H1 (cell line): ENCODE measurements at regions not wholly inside any gene's neighbourhood (a gene's known extent, or its start where the extent isn't known, plus 50 kb on each side); places are given as distances from the start of the nearest gene placed in this dataset.

Source experiments
- CTCF ChIA-PET: fragments of 300-600 bp; sonication (Branson Sonifier 250); formaldehyde crosslinking; loops from one replicate; lab custom pipeline; 2021; ENCODE audit not compliant: partially characterized antibody; lab: Charles Lee
- POLR2A ChIA-PET: fragments of 300-600 bp; sonication (Branson Sonifier 250); formaldehyde crosslinking; loops from one replicate; lab custom pipeline; 2021; ENCODE audit warnings: inconsistent platforms; ENCODE audit not compliant: partially characterized antibody; lab: Charles Lee
- DNase-seq, 2 experiments: peaks; one replicate each; pipeline versions ENCODE4 v3.0.0 to v3.0.0-alpha.2; 2010 to 2022; ENCODE audit warnings: low spot score in 2 of 2, low read depth in 1 of 2, mixed read lengths in 1 of 2
- FAIRE-seq: peaks from 2 replicates; lab custom pipeline; 2011; peaks lifted over from hg19 to GRCh38; lab: Jason Lieb, UNC
- H2AFZ ChIP-seq: 2 replicates; pipeline ENCODE4 v1.8.1; 2012; ENCODE audit warnings: low read length, inconsistent platforms
- H2AK5ac ChIP-seq: 2 replicates; pipeline ENCODE4 v1.6.1; 2013; ENCODE audit warnings: low read depth, low read length
- H2BK120ac ChIP-seq: replicated peaks from 2 replicates; pipeline ENCODE3; 2013; ENCODE audit warnings: low read depth, low read length, inconsistent platforms
- H2BK12ac ChIP-seq: 2 replicates; pipeline ENCODE4 v1.6.1; 2013; ENCODE audit warnings: low read depth, low read length
- H2BK15ac ChIP-seq: 2 replicates; pipeline ENCODE4 v1.6.1; 2013; ENCODE audit warnings: low read length
- H2BK20ac ChIP-seq: 2 replicates; pipeline ENCODE4 v1.6.1; 2013; ENCODE audit warnings: low read length
- H2BK5ac ChIP-seq: 2 replicates; pipeline ENCODE4 v1.6.1; 2013; ENCODE audit warnings: low read depth, low read length
- H3K14ac ChIP-seq: 2 replicates; pipeline ENCODE4 v1.6.1; 2013; ENCODE audit warnings: inconsistent platforms; ENCODE audit not compliant: insufficient read length
- H3K18ac ChIP-seq: 2 replicates; pipeline ENCODE4 v1.6.1; 2013; ENCODE audit warnings: low read length; ENCODE audit errors: extremely low read depth
- H3K23ac ChIP-seq: 2 replicates; pipeline ENCODE4 v1.6.1; 2013; ENCODE audit warnings: inconsistent platforms; ENCODE audit not compliant: insufficient read length
- H3K23me2 ChIP-seq: 2 replicates; pipeline ENCODE4 v1.6.1; 2013; ENCODE audit warnings: low read depth, low read length
- H3K27ac ChIP-seq: 2 replicates; pipeline ENCODE4 v1.6.1; 2011; ENCODE audit warnings: low read depth, low read length, inconsistent platforms
- H3K27me3 ChIP-seq, 4 experiments: replicated peaks in 1 of 4; 1 replicate in 1 of 4; 2 replicates in 3 of 4; pipeline versions ENCODE4 v1.6.1 to v1.8.1; 2011 to 2013; ENCODE audit warnings: low read length in 3 of 4, mild to moderate bottlenecking in 3 of 4, inconsistent platforms in 2 of 4, mixed read lengths in 2 of 4, moderate library complexity in 1 of 4; ENCODE audit not compliant: control insufficient read depth in 3 of 4, insufficient read depth in 3 of 4; ENCODE audit errors: extremely low read depth in 1 of 4
- H3K36me3 ChIP-seq, 4 experiments: 2 replicates each; pipeline versions ENCODE4 v1.6.1 to v1.8.1; 2011 to 2013; ENCODE audit warnings: mild to moderate bottlenecking in 4 of 4, low read length in 3 of 4, moderate library complexity in 2 of 4, control low read depth in 1 of 4, inconsistent platforms in 1 of 4; ENCODE audit not compliant: insufficient read depth in 4 of 4, control insufficient read depth in 2 of 4
- H3K4ac ChIP-seq: replicated peaks from 2 replicates; pipeline ENCODE3; 2013; ENCODE audit warnings: low read length, low read depth, mixed read lengths, inconsistent platforms; ENCODE audit not compliant: insufficient read length
- H3K4me1 ChIP-seq, 4 experiments: replicated peaks in 1 of 4; 1 replicate in 1 of 4; 2 replicates in 3 of 4; pipeline versions ENCODE4 v1.6.1 to v1.8.1; 2011 to 2013; ENCODE audit warnings: low read length in 3 of 4, inconsistent platforms in 2 of 4, mixed read lengths in 1 of 4; ENCODE audit not compliant: insufficient read depth in 4 of 4, control insufficient read depth in 3 of 4
- H3K4me2 ChIP-seq, 2 experiments: 2 replicates each; pipeline versions ENCODE4 v1.6.1 to v1.8.1; 2011 to 2013; ENCODE audit warnings: low read depth in 2 of 2, low read length in 2 of 2, control low read depth in 1 of 2, inconsistent platforms in 1 of 2, mild to moderate bottlenecking in 1 of 2; ENCODE audit not compliant: insufficient read depth in 1 of 2
- H3K4me3 ChIP-seq, 4 experiments: fragments of 200-600, 300-600 bp in 1 of 4; sonication (generic), shearing (Covaris generic), sonication (Bioruptor Twin) in 1 of 4; 2 replicates each; pipeline versions ENCODE4 v1.5.1 to v1.8.1; 2011 to 2016; ENCODE audit warnings: low read length in 4 of 4, low read depth in 3 of 4, control low read depth in 2 of 4, inconsistent platforms in 2 of 4, mild to moderate bottlenecking in 2 of 4, mixed read lengths in 1 of 4, moderate library complexity in 1 of 4; ENCODE audit not compliant: insufficient read depth in 2 of 4; ENCODE audit errors: extremely low read depth in 1 of 4
- H3K56ac ChIP-seq: replicated peaks from 2 replicates; pipeline ENCODE3; 2013; ENCODE audit warnings: low read depth, mild to moderate bottlenecking, mixed read lengths, low read length, inconsistent platforms; ENCODE audit not compliant: insufficient read length
- H3K79me1 ChIP-seq: 2 replicates; pipeline ENCODE4 v1.6.1; 2013; ENCODE audit warnings: low read depth, low read length, control low read depth
- H3K79me2 ChIP-seq, 2 experiments: 2 replicates each; pipeline versions ENCODE4 v1.6.1 to v1.8.1; 2012 to 2013; ENCODE audit warnings: low read length in 2 of 2, mild to moderate bottlenecking in 2 of 2, inconsistent platforms in 1 of 2; ENCODE audit not compliant: insufficient read depth in 2 of 2, control insufficient read depth in 1 of 2
- H3K9ac ChIP-seq, 4 experiments: replicated peaks in 1 of 4; 1 replicate in 1 of 4; 2 replicates in 3 of 4; pipeline versions ENCODE4 v1.6.1 to v1.8.1; 2011 to 2013; ENCODE audit warnings: low read depth in 3 of 4, low read length in 3 of 4, control low read depth in 2 of 4, mild to moderate bottlenecking in 2 of 4, moderate library complexity in 2 of 4, inconsistent platforms in 1 of 4; ENCODE audit errors: extremely low read depth in 1 of 4
- H3K9me3 ChIP-seq, 2 experiments: 2 replicates each; pipeline versions ENCODE4 v1.6.1 to v1.8.1; 2012 to 2013; ENCODE audit warnings: mild to moderate bottlenecking in 2 of 2, moderate library complexity in 2 of 2, control low read depth in 1 of 2, inconsistent platforms in 1 of 2, low read depth in 1 of 2, low read length in 1 of 2, mixed read lengths in 1 of 2; ENCODE audit not compliant: insufficient read depth in 2 of 2
- H4K20me1 ChIP-seq, 2 experiments: replicated peaks in 1 of 2; 2 replicates each; pipeline versions ENCODE3 to v1.8.1; 2011 to 2013; ENCODE audit warnings: inconsistent platforms in 2 of 2, low read length in 2 of 2, mild to moderate bottlenecking in 1 of 2; ENCODE audit not compliant: insufficient read depth in 2 of 2, control insufficient read depth in 1 of 2
- H4K5ac ChIP-seq: 2 replicates; pipeline ENCODE4 v1.6.1; 2013; ENCODE audit warnings: low read length, low read depth, mixed read lengths, inconsistent platforms; ENCODE audit not compliant: insufficient read length
- H4K8ac ChIP-seq: 2 replicates; pipeline ENCODE4 v1.8.0; 2013; ENCODE audit warnings: mild to moderate bottlenecking, moderate library complexity, low read length, inconsistent platforms; ENCODE audit not compliant: insufficient read depth; ENCODE audit errors: extremely low read depth
- H4K91ac ChIP-seq: replicated peaks from 2 replicates; pipeline ENCODE3; 2013; ENCODE audit warnings: low read length, mixed read lengths, inconsistent platforms; ENCODE audit not compliant: insufficient read length
- E2F6 ChIP-seq: IDR thresholded peaks from 2 replicates; pipeline ENCODE4 v1.6.1; 2012; ENCODE audit warnings: inconsistent platforms
- RAD21 ChIP-seq, 2 experiments: IDR thresholded peaks in 1 of 2; conservative IDR thresholded peaks in 1 of 2; 2 replicates each; pipeline ENCODE4 v1.6.1; 2011; ENCODE audit warnings: low read depth in 2 of 2, low read length in 2 of 2, improper control_type of control experiment in 1 of 2, inconsistent platforms in 1 of 2, mild to moderate bottlenecking in 1 of 2, moderate library complexity in 1 of 2
- TAF1 ChIP-seq: IDR thresholded peaks from 2 replicates; pipeline ENCODE4 v1.6.1; 2011; ENCODE audit warnings: mild to moderate bottlenecking, low read depth, low read length
- WGBS, 2 experiments: shearing (Covaris generic) in 1 of 2; methylation state at CpG; one replicate each; pipeline versions ENCODE4 v1.1.6 to v1.1.7; 2013 to 2015; ENCODE audit warnings: low lambda C conversion rate in 2 of 2, mixed read lengths in 2 of 2, inconsistent platforms in 1 of 2, low coverage in 1 of 2, missing lambda C conversion rate in 1 of 2; ENCODE audit not compliant: insufficient replicate concordance in 2 of 2, insufficient coverage in 1 of 2, insufficient read length in 1 of 2; ENCODE audit errors: extremely low coverage in 1 of 2, missing lambda C conversion rate in 1 of 2; 5-methylcytosine and 5-hydroxymethylcytosine counted together

GRCh38 chr3:184496933-184497332, 64.7 kb upstream of the EPHB3 start:
- no peaks in the 10 kb centered on the region for H3K36me3 ChIP-seq
- H3K4me3 ChIP-seq = no peak overlapping the region
- no peak overlapping the region for H2AFZ ChIP-seq
- H3K23me2 ChIP-seq = peaks cover 3% of the 10 kb centered on the region; the same call in 1 of the 2 replicates
- H3K79me2 ChIP-seq = no peaks in the 10 kb centered on the region
- peaks cover 0 to 22% (median 18%) of the 10 kb centered on the region in 4 experiments; a peak in 5 of 7 replicates for H3K27me3 ChIP-seq
- no peak overlapping the region for H3K27ac ChIP-seq
- peaks cover 0 to 6% (median 4%) of the 10 kb centered on the region in 4 experiments; a peak in 6 of 7 replicates for H3K4me1 ChIP-seq
- DNase-seq (no peak), FAIRE-seq (no peak)
- TF ChIP-seq E2F6 = no peak
- TF ChIP-seq RAD21 (IDR thresholded peaks at IDR 0.05 in 1 of 2, conservative IDR thresholded peaks at IDR 0.05 in 1 of 2; ENCODE audit: low read depth in 2 of 2, low read length in 2 of 2) = no peak
- TF ChIP-seq TAF1 = no peak
- no peak overlapping the region for H2BK120ac ChIP-seq
- H4K5ac ChIP-seq = no peak overlapping the region
- H4K91ac ChIP-seq = no peak overlapping the region
- H3K79me1 ChIP-seq = no peaks in the 10 kb centered on the region
- WGBS, 2 experiments = 93% methylated on average over 3 of the region's 3 CpGs; no CpG with 5 or more reads in 1 of the 2 experiments
- no peak overlapping the region for H3K18ac ChIP-seq
- H2AK5ac ChIP-seq = no peak overlapping the region
- H2BK15ac ChIP-seq = no peak overlapping the region
- H3K9me3 ChIP-seq = no peaks in the 10 kb centered on the region
- no peak overlapping the region for H2BK12ac ChIP-seq
- no peak overlapping the region for H2BK5ac ChIP-seq
- H3K56ac ChIP-seq = no peak overlapping the region
- CTCF ChIA-PET = interaction anchor here (1.8 kb wide), 1 partner anchor 18 kb away, joined by 5 read pairs; no protein-coding TSS in a partner anchor
- POLR2A ChIA-PET = interaction anchor here (1.4 kb wide), 1 partner anchor 29 kb away, joined by 4 read pairs; no protein-coding TSS in a partner anchor
- no peak overlapping the region for H3K9ac ChIP-seq
- no peak overlapping the region for H3K4ac ChIP-seq
- H3K14ac ChIP-seq = no peak overlapping the region
- no peak overlapping the region for H2BK20ac ChIP-seq
- no peak overlapping the region for H3K4me2 ChIP-seq
- H4K20me1 ChIP-seq = no peaks in the 10 kb centered on the region
- no peak overlapping the region for H4K8ac ChIP-seq
- no peak overlapping the region for H3K23ac ChIP-seq
